GM23338 (cell line): ENCODE measurements at regions not wholly inside any gene's neighbourhood (a gene's known extent, or its start where the extent isn't known, plus 50 kb on each side); places are given as distances from the start of the nearest gene placed in this dataset.

ENCODE experiments used
- EZH2 ChIP-seq: fragments of 200-600 bp; sonication (generic); IDR thresholded peaks from one replicate; pipeline ENCODE4 v1.8.0; 2017; ENCODE audit warnings: antibody characterized with exemption, mild to moderate bottlenecking, low read depth; ENCODE audit not compliant: unreplicated experiment
- JUNB ChIP-seq: IDR thresholded peaks from one replicate; pipeline ENCODE4 v1.6.1; 2016; ENCODE audit warnings: antibody characterized with exemption; ENCODE audit not compliant: unreplicated experiment
- ZNF114 ChIP-seq: fragments of 250-450 bp; sonication (Bioruptor Pico); IDR thresholded peaks from 2 replicates; pipeline ENCODE4 v1.5.0; 2020; ENCODE audit warnings: mild to moderate bottlenecking, moderate library complexity

GRCh38 chr6:30799210-30799609, 54.9 kb upstream of the IER3 start:
- TF ChIP-seq JUNB, result no peak
- TF ChIP-seq EZH2, result no peak
- TF ChIP-seq ZNF114, result no peak
